Fibroblast of villous mesenchyme (primary cell): ENCODE measurements at regions not wholly inside any gene's neighbourhood (a gene's known extent, or its start where the extent isn't known, plus 50 kb on each side); places are given as distances from the start of the nearest gene placed in this dataset.

Experiments
- DNase-seq: peaks from one replicate; pipeline ENCODE4 v3.0.0-alpha.2; 2010; ENCODE audit warnings: low read depth
- H3K4me3 ChIP-seq: 2 replicates; pipeline ENCODE4 v1.5.1; 2011; ENCODE audit warnings: low read depth, mild to moderate bottlenecking, low read length
- CTCF ChIP-seq: IDR thresholded peaks from 2 replicates; pipeline ENCODE4 v1.5.1; 2012; ENCODE audit warnings: low read depth, mild to moderate bottlenecking, low read length; ENCODE audit not compliant: insufficient read depth

- no peak for TF ChIP-seq CTCF
- no peak for DNase-seq
- H3K4me3 ChIP-seq, result no peak overlapping the region
Measured at GRCh38 chr10:111200505-111201186, 123.8 kb downstream of the ADRA2A start.

- no peak for TF ChIP-seq CTCF
- H3K4me3 ChIP-seq, result no peak overlapping the region
- peak; percentile 3 for DNase-seq
Measured at GRCh38 chr10:111203615-111204014, 126.8 kb downstream of the ADRA2A start.

- no peak for DNase-seq
- H3K4me3 ChIP-seq, result no peak overlapping the region
- TF ChIP-seq CTCF, result no peak
Measured at GRCh38 chr10:111204838-111205237, 128.0 kb downstream of the ADRA2A start.

- DNase-seq, result no peak
- H3K4me3 ChIP-seq, result no peak overlapping the region
- TF ChIP-seq CTCF, result no peak
Measured at GRCh38 chr10:111206521-111206920, 129.7 kb downstream of the ADRA2A start.

GRCh38 chr10:111207500-111207899, 130.7 kb downstream of the ADRA2A start:
- no peak for TF ChIP-seq CTCF
- H3K4me3 ChIP-seq, result no peak overlapping the region
- DNase-seq, result no peak

- TF ChIP-seq CTCF, result no peak
- H3K4me3 ChIP-seq, result no peak overlapping the region
- DNase-seq, result no peak
Measured at GRCh38 chr10:111208951-111209350, 132.1 kb downstream of the ADRA2A start.

DNA sequence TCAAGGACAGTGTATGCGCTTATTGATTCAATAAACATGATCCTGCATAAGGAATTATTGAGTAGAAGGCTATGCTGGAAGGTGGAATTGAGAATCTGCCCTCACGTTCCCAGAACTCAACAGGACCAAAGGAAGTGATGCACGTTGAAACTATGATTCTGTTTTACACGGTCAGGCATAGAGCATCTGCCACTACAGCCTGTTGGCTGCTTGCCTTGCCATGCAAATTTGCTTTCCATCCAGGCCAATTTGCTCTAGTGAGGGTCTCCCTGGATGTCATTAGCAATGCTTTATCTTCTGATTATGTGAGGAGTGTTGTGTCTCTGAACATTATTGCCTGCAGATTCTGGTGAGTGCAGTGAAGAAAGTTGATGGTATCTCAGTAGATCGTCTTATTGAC, 132.9 kb downstream of the ADRA2A start:
- DNase-seq, result no peak
- no peak for TF ChIP-seq CTCF
- no peak overlapping the region for H3K4me3 ChIP-seq
